ENCODE measurements at regions not wholly inside any gene's neighbourhood (a gene's known extent, or its start where the extent isn't known, plus 50 kb on each side); places are given as distances from the start of the nearest gene placed in this dataset.
"Not testable (repeated sequence)": the region's sequence is repeated elsewhere in the genome, so short reads cannot be mapped to it uniquely, and the experiment has no call there.

- no peak for DNase-seq
Measured at GRCh38 chr12:30578426-30578825, 117.2 kb downstream of the IPO8 start.

GRCh38 chr12:30573145-30573544, 122.5 kb downstream of the IPO8 start:
- DNase-seq = no peak

GRCh38 chr12:30570211-30570890, 125.3 kb downstream of the IPO8 start:
- DNase-seq = no peak

- DNase-seq = no peak
Measured at GRCh38 chr12:30569426-30569825, 126.2 kb downstream of the IPO8 start.

GRCh38 chr12:30568453-30568852, 127.2 kb downstream of the IPO8 start:
- no peak for DNase-seq

- no peak for DNase-seq
Measured at GRCh38 chr12:30567082-30567481, 128.6 kb downstream of the IPO8 start.

- no peak for DNase-seq
Measured at GRCh38 chr12:30564394-30564793, 131.3 kb downstream of the IPO8 start.

- DNase-seq = no peak
Measured at GRCh38 chr12:30548203-30548602, 147.5 kb downstream of the IPO8 start.

GRCh38 chr12:30546121-30546520, 149.5 kb downstream of the IPO8 start:
- no peak for DNase-seq

GRCh38 chr12:30544704-30545103, 151.0 kb downstream of the IPO8 start:
- not testable (repeated sequence) for DNase-seq

- no peak for DNase-seq
Measured at GRCh38 chr12:30537228-30537627, 158.4 kb downstream of the IPO8 start.

- DNase-seq = no peak
Measured at GRCh38 chr12:30533558-30534265, 162.0 kb downstream of the IPO8 start.

- DNase-seq = no peak
Measured at GRCh38 chr12:30531731-30532678, 163.7 kb downstream of the IPO8 start.

GRCh38 chr12:30529489-30530269, 166.0 kb downstream of the IPO8 start:
- DNase-seq = no peak

- no peak for DNase-seq
Measured at GRCh38 chr12:30525171-30525570, 170.5 kb downstream of the IPO8 start.

GRCh38 chr12:30520285-30520684, 175.4 kb downstream of the IPO8 start:
- DNase-seq = not testable (repeated sequence)

GRCh38 chr12:30519535-30519934, 176.1 kb downstream of the IPO8 start:
- no peak for DNase-seq

- no peak for DNase-seq
Measured at GRCh38 chr12:30517320-30517719, 178.3 kb downstream of the IPO8 start.

GRCh38 chr12:30515351-30515750, 180.3 kb downstream of the IPO8 start:
- no peak for DNase-seq

GRCh38 chr12:30514666-30515065, 181.0 kb downstream of the IPO8 start:
- DNase-seq = no peak

- DNase-seq = no peak
Measured at GRCh38 chr12:30508205-30508967, 187.3 kb downstream of the IPO8 start.

- no peak for DNase-seq
Measured at GRCh38 chr12:30507576-30507975, 188.1 kb downstream of the IPO8 start.
